LNCAP (cell line): ENCODE measurements at regions not wholly inside any gene's neighbourhood (a gene's known extent, or its start where the extent isn't known, plus 50 kb on each side); places are given as distances from the start of the nearest gene placed in this dataset.

Experiments used
- CTCF ChIP-seq: fragments of 450-650 bp; IDR thresholded peaks from 2 replicates; pipeline ENCODE4 v1.5.1; 2017; ENCODE audit warnings: mild to moderate bottlenecking

GRCh38 chr1:30310966-30311742 is 412.2 kb downstream of the MATN1 start:
- no peak for TF ChIP-seq CTCF

GRCh38 chr1:30307182-30307581 is 416.2 kb downstream of the MATN1 start:
- TF ChIP-seq CTCF, result no peak

DNA sequence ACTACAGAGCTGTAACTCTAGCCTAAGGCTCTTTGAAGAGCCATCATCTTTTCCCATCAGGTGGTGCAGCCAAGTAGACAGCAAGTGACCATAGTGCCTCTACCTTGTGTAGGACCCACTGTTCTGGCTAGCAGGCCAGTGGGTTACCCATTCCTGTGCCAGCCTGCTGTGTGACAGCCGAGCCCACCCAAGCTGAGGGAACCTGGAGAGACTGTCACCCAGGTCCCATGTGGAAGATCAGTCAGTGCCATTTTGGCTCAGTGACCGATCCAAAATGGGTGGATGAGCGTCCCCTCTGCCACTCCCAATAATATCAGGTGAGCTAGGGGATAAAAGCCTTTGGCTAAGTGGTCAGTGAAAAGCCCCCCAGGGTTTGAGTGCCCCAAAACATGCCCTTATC is 417.9 kb downstream of the MATN1 start:
- TF ChIP-seq CTCF, result no peak

DNA sequence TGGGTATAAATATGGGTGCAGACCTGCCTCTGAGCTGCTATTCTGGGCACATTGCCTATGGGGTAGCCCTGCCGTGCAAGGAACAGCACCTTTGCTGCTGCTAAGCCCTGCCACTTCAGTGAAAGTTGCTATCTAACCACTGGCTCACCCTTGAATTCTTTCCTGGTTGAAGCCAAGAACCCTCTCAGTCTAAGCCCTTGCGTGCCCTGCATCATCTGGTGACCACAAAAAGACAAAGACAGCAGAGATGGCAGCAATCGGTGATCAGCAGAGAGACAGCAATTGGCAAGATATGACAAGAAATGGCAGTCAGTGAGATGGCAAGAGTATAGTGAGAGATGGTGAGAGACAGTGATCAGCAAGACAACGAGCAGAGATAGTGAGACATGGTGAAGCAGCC is 418.3 kb downstream of the MATN1 start:
- no peak for TF ChIP-seq CTCF

DNA sequence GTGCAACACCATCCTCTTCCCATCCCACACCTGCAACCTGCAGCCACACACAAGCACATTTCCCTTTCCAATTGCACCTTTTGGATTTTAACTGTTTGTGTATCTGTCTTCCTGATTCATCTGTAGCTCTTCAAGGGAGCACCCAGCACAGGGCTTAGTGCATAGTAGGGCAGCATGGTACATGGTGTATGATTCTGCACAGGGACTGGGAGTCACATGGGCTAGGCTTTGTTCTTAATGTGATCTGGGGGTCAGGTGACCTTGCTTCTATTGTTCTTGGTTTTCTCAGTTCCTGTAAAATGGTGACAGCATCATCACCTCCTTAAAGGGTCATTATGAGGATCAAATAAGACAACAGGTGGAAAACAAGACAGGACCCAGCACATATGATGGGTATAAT is 419.3 kb downstream of the MATN1 start:
- no peak for TF ChIP-seq CTCF

- no peak for TF ChIP-seq CTCF
These were observed 420.0 kb downstream of the MATN1 start for GRCh38 chr1:30303387-30303786.

DNA sequence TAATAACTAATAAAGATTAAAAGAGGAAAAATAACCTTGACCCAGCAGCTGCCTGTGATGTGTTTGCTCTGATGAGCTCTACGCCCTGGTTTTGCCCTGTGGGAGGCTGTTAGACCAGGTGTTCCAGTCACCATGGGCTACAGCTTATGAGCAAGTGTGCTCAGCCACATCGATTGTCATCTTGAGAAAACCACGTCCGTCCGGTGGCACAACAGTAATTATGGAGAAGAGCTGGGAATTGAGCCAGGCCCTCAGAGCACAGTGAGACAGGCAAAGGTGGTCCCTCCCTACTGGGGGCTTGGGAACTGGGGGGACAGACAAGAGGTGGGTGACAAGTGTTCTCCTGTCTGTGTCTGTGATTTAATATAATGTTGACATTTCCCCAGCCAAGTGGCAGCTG is 420.5 kb downstream of the MATN1 start:
- TF ChIP-seq CTCF, result no peak

GRCh38 chr1:30300669-30301068 is 422.7 kb downstream of the MATN1 start:
- no peak for TF ChIP-seq CTCF
